ENCODE measurements at regions not wholly inside any gene's neighbourhood (a gene's known extent, or its start where the extent isn't known, plus 50 kb on each side); places are given as distances from the start of the nearest gene placed in this dataset.

GRCh38 chr6:159328052-159328451 is 158.9 kb downstream of the FNDC1 start:
- no peak for DNase-seq

GRCh38 chr6:159325476-159325875 is 156.3 kb downstream of the FNDC1 start:
- no peak for DNase-seq

GRCh38 chr6:159324596-159324995 is 155.4 kb downstream of the FNDC1 start:
- DNase-seq, result no peak
